ENCODE measurements at regions not wholly inside any gene's neighbourhood (a gene's known extent, or its start where the extent isn't known, plus 50 kb on each side); places are given as distances from the start of the nearest gene placed in this dataset.

- Histone ChIP-seq H2BK5ac (ENCODE audit: low read depth, low read length, poor library complexity) (no peak overlapping the region), H3K27ac (ENCODE audit: low read depth, low read length) (no peak overlapping the region), H4K8ac (ENCODE audit: low read depth, low read length) (no peak overlapping the region), H3K79me1 (ENCODE audit: low read length) (no peaks in the 10 kb centered on the region), H3K14ac (ENCODE audit: low read length) (no peak overlapping the region), H2BK120ac (ENCODE audit: insufficient read depth, low read length, poor library complexity) (no peak overlapping the region), H3K9ac (ENCODE audit: low read length) (no peak overlapping the region), H3K4me2 (ENCODE audit: low read length) (no peak overlapping the region), H2AK5ac (ENCODE audit: low read length) (no peak overlapping the region), H2AFZ (ENCODE audit: insufficient read depth, low read length, poor library complexity) (no peak overlapping the region), H3K36me3 (ENCODE audit: control insufficient read depth in 1 of 2, insufficient read depth in 2 of 2, low read length in 2 of 2) (no peaks in the 10 kb centered on the region), H3K4ac (ENCODE audit: low read depth, low read length) (no peak overlapping the region), H4K12ac (ENCODE audit: low read depth, low read length) (no peak overlapping the region), H3K4me3 (ENCODE audit: low read depth, low read length) (no peak overlapping the region), H4K91ac (ENCODE audit: low read depth, low read length) (no peak overlapping the region), H2BK12ac (ENCODE audit: low read length) (no peak overlapping the region), H3K18ac (ENCODE audit: low read length) (no peak overlapping the region), H3K79me2 (ENCODE audit: control insufficient read depth, insufficient read depth, low read length, poor library complexity) (no peaks in the 10 kb centered on the region), H3K9me3 (ENCODE audit: insufficient read depth, low read depth, low read length) (no peaks in the 10 kb centered on the region), H3K27me3 (ENCODE audit: insufficient read depth, low read length) (no peaks in the 10 kb centered on the region), H3K23ac (ENCODE audit: low read length) (no peak overlapping the region), H3K4me1 (ENCODE audit: control insufficient read depth in 1 of 2, insufficient read depth in 2 of 2, low read length in 2 of 2) (no peaks in the 10 kb centered on the region)
- no peak for DNase-seq
- WGBS (ENCODE audit: extremely low coverage, insufficient coverage, insufficient read length): no CpG with 5 or more reads among the region's 1 CpG
Observed at GRCh38 chr14:44131861-44132260, 375.2 kb downstream of the FSCB start.

- Histone ChIP-seq H3K18ac (ENCODE audit: low read length) (no peak overlapping the region), H3K4me2 (ENCODE audit: low read length) (no peak overlapping the region), H4K91ac (ENCODE audit: low read depth, low read length) (no peak overlapping the region), H3K14ac (ENCODE audit: low read length) (no peak overlapping the region), H3K4ac (ENCODE audit: low read depth, low read length) (no peak overlapping the region), H2BK5ac (ENCODE audit: low read depth, low read length, poor library complexity) (no peak overlapping the region), H3K79me1 (ENCODE audit: low read length) (no peaks in the 10 kb centered on the region), H3K9me3 (ENCODE audit: insufficient read depth, low read depth, low read length) (peaks cover 5% of the 10 kb centered on the region), H2BK120ac (ENCODE audit: insufficient read depth, low read length, poor library complexity) (no peak overlapping the region), H4K8ac (ENCODE audit: low read depth, low read length) (no peak overlapping the region), H3K36me3 (ENCODE audit: control insufficient read depth in 1 of 2, insufficient read depth in 2 of 2, low read length in 2 of 2) (no peaks in the 10 kb centered on the region), H3K79me2 (ENCODE audit: control insufficient read depth, insufficient read depth, low read length, poor library complexity) (no peaks in the 10 kb centered on the region), H3K27ac (ENCODE audit: low read depth, low read length) (no peak overlapping the region), H3K23ac (ENCODE audit: low read length) (no peak overlapping the region), H2BK12ac (ENCODE audit: low read length) (no peak overlapping the region), H3K4me3 (ENCODE audit: low read depth, low read length) (no peak overlapping the region), H3K4me1 (ENCODE audit: control insufficient read depth in 1 of 2, insufficient read depth in 2 of 2, low read length in 2 of 2) (no peaks in the 10 kb centered on the region), H3K27me3 (ENCODE audit: insufficient read depth, low read length) (no peaks in the 10 kb centered on the region), H2AFZ (ENCODE audit: insufficient read depth, low read length, poor library complexity) (no peak overlapping the region), H3K9ac (ENCODE audit: low read length) (no peak overlapping the region), H2AK5ac (ENCODE audit: low read length) (no peak overlapping the region), H4K12ac (ENCODE audit: low read depth, low read length) (no peak overlapping the region)
- no peak for DNase-seq
- no CpG with 5 or more reads among the region's 7 CpGs for WGBS (ENCODE audit: extremely low coverage, insufficient coverage, insufficient read length)
Observed at GRCh38 chr14:44113769-44114730, 393.0 kb downstream of the FSCB start.

DNA sequence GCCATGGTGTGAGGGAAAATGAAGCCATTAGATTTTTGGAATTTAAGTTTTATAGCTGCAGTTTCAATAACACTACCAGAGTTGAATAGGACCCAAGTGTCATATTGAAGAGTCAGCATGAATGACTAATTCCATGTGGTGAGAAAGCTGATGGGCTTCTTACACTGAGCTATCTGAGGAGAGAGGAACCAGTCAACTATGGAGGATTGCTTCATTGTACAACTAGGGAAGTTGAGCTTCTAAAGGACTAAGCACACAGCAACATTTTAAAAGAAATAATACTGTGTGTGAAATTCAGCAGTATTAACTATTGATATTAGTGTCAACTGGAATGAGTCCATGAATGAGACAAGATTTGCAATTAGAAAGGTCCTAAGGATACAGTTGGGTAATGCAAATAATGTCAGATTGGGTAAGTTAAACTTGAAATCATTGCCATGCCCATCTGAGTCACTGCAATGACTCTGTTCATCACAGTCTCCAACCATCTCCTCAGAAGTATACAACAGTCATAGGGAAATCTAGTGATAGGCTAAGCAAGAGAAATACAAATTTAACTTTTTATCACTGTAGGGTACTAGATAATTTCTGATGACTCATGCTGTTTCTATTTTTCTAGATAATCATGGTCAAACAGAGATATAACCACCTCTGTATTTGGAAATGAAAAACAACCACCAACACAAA lies 394.2 kb downstream of the FSCB start:
- H2BK12ac ChIP-seq (ENCODE audit: low read length): no peak overlapping the region
- no peak overlapping the region for H3K4me3 ChIP-seq (ENCODE audit: low read depth, low read length)
- H3K27ac ChIP-seq (ENCODE audit: low read depth, low read length): no peak overlapping the region
- no peaks in the 10 kb centered on the region for H3K79me1 ChIP-seq (ENCODE audit: low read length)
- H3K27me3 ChIP-seq (ENCODE audit: insufficient read depth, low read length): no peaks in the 10 kb centered on the region
- H3K9ac ChIP-seq (ENCODE audit: low read length): no peak overlapping the region
- H3K9me3 ChIP-seq (ENCODE audit: insufficient read depth, low read depth, low read length): peaks cover 7% of the 10 kb centered on the region
- H4K12ac ChIP-seq (ENCODE audit: low read depth, low read length): no peak overlapping the region
- no peak overlapping the region for H3K4ac ChIP-seq (ENCODE audit: low read depth, low read length)
- H3K4me2 ChIP-seq (ENCODE audit: low read length): no peak overlapping the region
- no peak overlapping the region for H2BK5ac ChIP-seq (ENCODE audit: low read depth, low read length, poor library complexity)
- H3K79me2 ChIP-seq (ENCODE audit: control insufficient read depth, insufficient read depth, low read length, poor library complexity): no peaks in the 10 kb centered on the region
- H3K18ac ChIP-seq (ENCODE audit: low read length): no peak overlapping the region
- H3K36me3 ChIP-seq (ENCODE audit: control insufficient read depth in 1 of 2, insufficient read depth in 2 of 2, low read length in 2 of 2): no peaks in the 10 kb centered on the region
- no peak overlapping the region for H3K14ac ChIP-seq (ENCODE audit: low read length)
- H2BK120ac ChIP-seq (ENCODE audit: insufficient read depth, low read length, poor library complexity): no peak overlapping the region
- H3K4me1 ChIP-seq (ENCODE audit: control insufficient read depth in 1 of 2, insufficient read depth in 2 of 2, low read length in 2 of 2): no peaks in the 10 kb centered on the region
- H3K23ac ChIP-seq (ENCODE audit: low read length): no peak overlapping the region
- no peak overlapping the region for H2AK5ac ChIP-seq (ENCODE audit: low read length)
- DNase-seq: no peak
- H4K8ac ChIP-seq (ENCODE audit: low read depth, low read length): no peak overlapping the region
- H4K91ac ChIP-seq (ENCODE audit: low read depth, low read length): no peak overlapping the region
- no peak overlapping the region for H2AFZ ChIP-seq (ENCODE audit: insufficient read depth, low read length, poor library complexity)

GRCh38 chr14:44109036-44109435 lies 398.0 kb downstream of the FSCB start:
- Histone ChIP-seq H4K8ac (ENCODE audit: low read depth, low read length) (no peak overlapping the region), H2BK12ac (ENCODE audit: low read length) (no peak overlapping the region), H3K14ac (ENCODE audit: low read length) (no peak overlapping the region), H3K27me3 (ENCODE audit: insufficient read depth, low read length) (no peaks in the 10 kb centered on the region), H4K12ac (ENCODE audit: low read depth, low read length) (no peak overlapping the region), H3K27ac (ENCODE audit: low read depth, low read length) (no peak overlapping the region), H2AK5ac (ENCODE audit: low read length) (no peak overlapping the region), H3K18ac (ENCODE audit: low read length) (no peak overlapping the region), H3K9ac (ENCODE audit: low read length) (no peak overlapping the region), H2BK120ac (ENCODE audit: insufficient read depth, low read length, poor library complexity) (no peak overlapping the region), H2BK5ac (ENCODE audit: low read depth, low read length, poor library complexity) (no peak overlapping the region), H3K4ac (ENCODE audit: low read depth, low read length) (no peak overlapping the region), H3K79me2 (ENCODE audit: control insufficient read depth, insufficient read depth, low read length, poor library complexity) (no peaks in the 10 kb centered on the region), H3K9me3 (ENCODE audit: insufficient read depth, low read depth, low read length) (peaks cover 9% of the 10 kb centered on the region), H3K4me1 (ENCODE audit: control insufficient read depth in 1 of 2, insufficient read depth in 2 of 2, low read length in 2 of 2) (no peaks in the 10 kb centered on the region), H3K4me2 (ENCODE audit: low read length) (no peak overlapping the region), H3K79me1 (ENCODE audit: low read length) (no peaks in the 10 kb centered on the region), H4K91ac (ENCODE audit: low read depth, low read length) (no peak overlapping the region), H3K4me3 (ENCODE audit: low read depth, low read length) (no peak overlapping the region), H2AFZ (ENCODE audit: insufficient read depth, low read length, poor library complexity) (no peak overlapping the region), H3K23ac (ENCODE audit: low read length) (no peak overlapping the region), H3K36me3 (ENCODE audit: control insufficient read depth in 1 of 2, insufficient read depth in 2 of 2, low read length in 2 of 2) (no peaks in the 10 kb centered on the region)
- DNase-seq: peak in 1 of 2 donors; percentile 1
- WGBS (ENCODE audit: extremely low coverage, insufficient coverage, insufficient read length): no CpG with 5 or more reads among the region's 1 CpG
